NCI-H345 treated with DMSO at 0.1 percent for 48 hours (cell line): ENCODE measurements at regions not wholly inside any gene's neighbourhood (a gene's known extent, or its start where the extent isn't known, plus 50 kb on each side); places are given as distances from the start of the nearest gene placed in this dataset.

Experiments
- DNase-seq: peaks from one replicate; lab custom pipeline; 2025; ENCODE audit not compliant: unreplicated experiment; lab: John Stamatoyannopoulos, UW

GRCh38 chr5:148912714-148913398, 86.4 kb downstream of the ADRB2 start:
- DNase-seq = no peak

- no peak for DNase-seq
Measured at GRCh38 chr5:148913493-148913892, 87.1 kb downstream of the ADRB2 start.

- DNase-seq = no peak
Measured at GRCh38 chr5:148913985-148914431, 87.6 kb downstream of the ADRB2 start.

GRCh38 chr5:148915224-148915817, 88.9 kb downstream of the ADRB2 start:
- no peak for DNase-seq

- DNase-seq = no peak
Measured at GRCh38 chr5:148920646-148921288, 94.4 kb downstream of the ADRB2 start.

GRCh38 chr5:148921350-148921749, 94.9 kb downstream of the ADRB2 start:
- no peak for DNase-seq

- DNase-seq = no peak
Measured at GRCh38 chr5:148922606-148923005, 96.2 kb downstream of the ADRB2 start.

GRCh38 chr5:148923023-148923422, 96.6 kb downstream of the ADRB2 start:
- no peak for DNase-seq

- no peak for DNase-seq
Measured at GRCh38 chr5:148924817-148925216, 98.4 kb downstream of the ADRB2 start.

GRCh38 chr5:148926207-148926606, 99.8 kb downstream of the ADRB2 start:
- no peak for DNase-seq

GRCh38 chr5:148927307-148927946, 101.0 kb downstream of the ADRB2 start:
- no peak for DNase-seq

GRCh38 chr5:148928141-148928540, 101.7 kb downstream of the ADRB2 start:
- DNase-seq = no peak

GRCh38 chr5:148931453-148932057, 105.1 kb downstream of the ADRB2 start:
- DNase-seq = no peak

- DNase-seq = no peak
Measured at GRCh38 chr5:148932355-148932935, 106.0 kb downstream of the ADRB2 start.

- DNase-seq = no peak
Measured at GRCh38 chr5:148933903-148934432, 107.6 kb downstream of the ADRB2 start.

GRCh38 chr5:148934895-148935400, 108.5 kb downstream of the ADRB2 start:
- no peak for DNase-seq

GRCh38 chr5:148937239-148937638, 110.8 kb downstream of the ADRB2 start:
- no peak for DNase-seq

GRCh38 chr5:148937830-148938521, 111.6 kb downstream of the ADRB2 start:
- peak; percentile 66 for DNase-seq

GRCh38 chr5:148938522-148938882, 112.1 kb downstream of the ADRB2 start:
- peak; percentile 92 for DNase-seq

GRCh38 chr5:148939676-148940075, 113.3 kb downstream of the ADRB2 start:
- no peak for DNase-seq
